Cardiac muscle cell (in vitro differentiated cells and primary cell): ENCODE measurements at regions not wholly inside any gene's neighbourhood (a gene's known extent, or its start where the extent isn't known, plus 50 kb on each side); places are given as distances from the start of the nearest gene placed in this dataset.
A peak's percentile ranks its signal among the peaks of the same experiment; 100 is the strongest.

Experiments
- DNase-seq, 2 donors: peaks; one replicate each; pipeline versions ENCODE4 v3.0.0 to v3.0.0-alpha.2; 2010 to 2017; ENCODE audit warnings: low read depth in 1 of 2, low spot score in 1 of 2
- H3K27ac ChIP-seq: fragments of 200-600 bp; sonication (generic); 2 replicates; pipeline ENCODE4 v1.5.1; 2016
- H3K27me3 ChIP-seq: fragments of 200-600 bp; sonication (generic); 2 replicates; pipeline ENCODE4 v1.6.0; 2016; ENCODE audit warnings: control low read depth
- H3K36me3 ChIP-seq: fragments of 200-600 bp; sonication (generic); 2 replicates; pipeline ENCODE4 v1.5.1; 2016; ENCODE audit warnings: control low read depth
- H3K4me1 ChIP-seq: fragments of 200-600 bp; sonication (generic); 2 replicates; pipeline ENCODE4 v1.8.1; 2017; ENCODE audit warnings: low read depth, mild to moderate bottlenecking, mixed run types
- H3K4me3 ChIP-seq: fragments of 200-600 bp; sonication (generic); 2 replicates; pipeline ENCODE4 v1.5.1; 2016; ENCODE audit warnings: mild to moderate bottlenecking
- H3K9me3 ChIP-seq: fragments of 200-600 bp; sonication (generic); 2 replicates; pipeline ENCODE4 v1.5.1; 2017; ENCODE audit warnings: low read depth, mild to moderate bottlenecking, control low read depth
- CTCF ChIP-seq: IDR thresholded peaks from 2 replicates; pipeline ENCODE4 v1.5.1; 2012; ENCODE audit warnings: low read depth, mild to moderate bottlenecking, low read length

DNA sequence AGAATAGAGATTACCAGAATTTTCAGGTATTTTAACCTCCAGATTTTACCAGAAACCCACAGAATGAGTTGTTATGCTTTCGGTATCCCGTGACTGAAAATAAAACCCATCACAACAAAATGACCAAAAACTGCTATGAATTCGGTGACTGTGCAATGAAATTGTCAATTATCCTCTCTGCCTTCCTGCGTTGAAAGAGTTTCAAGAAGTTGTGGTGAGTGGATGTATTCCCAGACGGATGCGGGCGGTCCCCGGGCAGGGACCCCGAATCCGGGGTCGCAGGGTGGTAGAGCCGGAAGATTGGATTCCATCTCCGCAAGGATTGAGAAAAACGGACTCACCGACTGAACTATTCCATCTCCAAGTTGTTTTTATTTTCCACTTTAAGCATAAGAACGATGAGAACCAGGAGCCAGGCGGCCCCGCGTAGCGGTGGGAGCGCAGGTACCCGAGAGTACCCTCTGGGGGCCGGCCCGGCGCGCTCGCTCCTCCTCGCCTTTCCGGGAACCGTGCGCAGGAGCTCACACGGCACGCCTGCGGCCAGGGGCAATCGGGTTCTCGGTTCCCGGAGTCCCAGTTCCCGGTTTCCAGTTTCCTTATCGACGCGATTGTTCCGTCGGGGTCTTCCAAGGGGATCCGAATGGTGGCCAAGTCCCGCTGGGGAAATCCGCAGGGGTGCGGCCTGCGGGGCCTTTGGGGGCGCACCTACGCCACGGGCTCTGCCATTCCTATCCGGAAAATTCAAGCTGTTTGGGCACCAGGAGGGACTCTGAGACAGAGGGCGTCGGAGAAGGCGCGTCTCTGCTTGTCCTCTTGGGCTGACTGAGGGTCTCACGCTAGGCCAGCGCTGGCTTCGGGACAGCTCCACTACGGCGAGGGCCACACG is 104.9 kb upstream of the PRDM1 start:
- no peaks in the 10 kb centered on the region for H3K9me3 ChIP-seq
- TF ChIP-seq CTCF, result no peak
- no peaks in the 10 kb centered on the region for H3K36me3 ChIP-seq
- H3K4me1 ChIP-seq, result peaks cover 3% of the 10 kb centered on the region
- H3K4me3 ChIP-seq, result peak overlapping the region; percentile 25
- H3K27me3 ChIP-seq, result peaks cover 93% of the 10 kb centered on the region
- no peak overlapping the region for H3K27ac ChIP-seq
- peak in 1 of 2 donors; percentile 29 for DNase-seq

DNA sequence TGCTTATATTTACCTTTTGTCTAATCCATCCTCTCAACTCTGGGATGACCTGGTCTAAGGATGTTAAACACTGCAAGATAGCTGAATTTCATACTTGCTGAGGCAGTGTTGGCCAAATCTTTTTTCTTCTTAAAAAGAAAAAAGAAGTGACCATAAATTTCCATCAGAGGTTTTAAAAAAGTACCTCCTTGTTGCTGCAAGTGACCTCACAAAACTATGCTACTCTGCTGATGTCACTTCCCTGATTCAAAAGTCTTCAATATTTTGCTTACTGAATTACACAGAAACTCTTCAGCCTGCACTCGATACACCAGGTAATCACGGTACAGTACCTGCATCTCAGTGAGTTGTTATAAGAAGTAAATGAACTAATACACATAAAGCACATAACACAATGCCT is 107.2 kb upstream of the PRDM1 start:
- DNase-seq, result no peak
- Histone ChIP-seq H3K4me3 (no peak overlapping the region), H3K27ac (no peak overlapping the region), H3K9me3 (no peaks in the 10 kb centered on the region), H3K36me3 (no peaks in the 10 kb centered on the region), H3K4me1 (peaks cover 3% of the 10 kb centered on the region), H3K27me3 (peaks cover 70% of the 10 kb centered on the region)
- TF ChIP-seq CTCF, result no peak

DNA sequence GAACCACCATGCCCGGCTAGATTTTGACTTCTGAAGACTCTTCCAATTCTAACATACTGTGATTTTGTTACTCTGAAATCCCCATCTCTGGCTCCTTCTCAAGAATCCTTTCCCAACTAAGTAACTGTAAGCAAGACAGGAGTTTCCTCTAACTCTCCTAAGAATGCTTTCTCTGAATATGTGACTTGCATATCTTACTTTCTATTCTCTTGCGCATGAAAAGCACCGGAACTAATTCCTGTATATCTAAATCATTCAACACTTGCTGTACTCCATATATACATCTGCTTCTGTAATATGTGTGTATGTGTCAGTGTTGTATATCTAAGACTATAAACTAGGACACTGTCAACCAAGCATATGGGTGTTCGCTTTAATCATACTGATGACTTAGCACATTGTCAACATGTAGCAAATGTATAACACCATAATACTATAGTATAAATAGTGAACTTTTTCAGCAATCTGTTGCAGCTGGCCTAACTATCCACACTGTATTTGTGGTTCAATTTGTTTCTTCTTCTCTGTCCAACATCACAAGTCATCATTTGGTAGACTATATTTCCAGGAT is 108.1 kb upstream of the PRDM1 start:
- no peak for TF ChIP-seq CTCF
- H3K27me3 ChIP-seq, result peaks cover 61% of the 10 kb centered on the region
- no peaks in the 10 kb centered on the region for H3K36me3 ChIP-seq
- H3K9me3 ChIP-seq, result no peaks in the 10 kb centered on the region
- H3K4me1 ChIP-seq, result peaks cover 3% of the 10 kb centered on the region
- no peak for DNase-seq
- H3K27ac ChIP-seq, result no peak overlapping the region
- H3K4me3 ChIP-seq, result no peak overlapping the region

DNA sequence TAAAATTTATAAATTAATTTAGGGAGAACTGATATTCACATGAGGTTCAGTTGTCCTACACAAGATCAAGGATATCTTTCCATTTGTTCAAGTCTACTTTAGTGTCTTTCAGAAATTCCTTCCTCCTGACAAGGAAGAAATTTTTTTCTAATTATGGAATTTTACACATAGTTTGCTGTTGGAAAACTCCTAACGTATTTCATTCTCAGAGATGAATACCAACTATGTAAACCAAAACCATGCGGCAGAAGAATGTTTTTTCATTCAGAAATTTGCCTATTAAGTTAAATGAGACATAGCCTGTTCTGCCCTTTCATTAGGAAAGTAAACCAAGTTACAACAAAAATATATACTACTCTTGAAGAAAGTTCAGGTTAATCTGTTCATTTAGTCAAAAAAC is 111.2 kb upstream of the PRDM1 start:
- TF ChIP-seq CTCF, result no peak
- Histone ChIP-seq H3K27ac (no peak overlapping the region), H3K27me3 (peaks cover 30% of the 10 kb centered on the region), H3K4me1 (no peaks in the 10 kb centered on the region), H3K4me3 (no peak overlapping the region), H3K36me3 (no peaks in the 10 kb centered on the region), H3K9me3 (no peaks in the 10 kb centered on the region)
- no peak for DNase-seq

DNA sequence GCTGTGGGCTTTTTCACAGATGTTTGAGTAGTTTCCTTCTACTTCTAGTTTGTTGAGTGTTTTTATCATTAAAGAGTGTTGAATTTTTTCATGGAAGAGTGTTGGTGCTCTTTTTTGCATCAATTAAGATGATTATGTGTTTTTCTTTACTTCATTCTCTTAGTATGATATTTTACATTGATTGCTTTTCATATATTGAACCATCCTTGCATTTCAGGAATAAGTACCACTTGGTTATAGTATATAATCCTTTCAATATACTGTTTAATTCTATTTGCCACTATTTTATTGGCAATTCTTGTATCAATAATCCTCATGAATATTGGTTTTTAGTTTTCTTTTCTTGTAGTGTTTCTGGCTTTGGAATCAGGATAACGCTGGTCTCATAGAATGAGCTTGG is 113.7 kb upstream of the PRDM1 start:
- Histone ChIP-seq H3K4me3 (no peak overlapping the region), H3K4me1 (no peaks in the 10 kb centered on the region), H3K27ac (no peak overlapping the region), H3K27me3 (peaks cover 5% of the 10 kb centered on the region), H3K9me3 (no peaks in the 10 kb centered on the region), H3K36me3 (no peaks in the 10 kb centered on the region)
- DNase-seq, result no peak
- no peak for TF ChIP-seq CTCF
